WTC11 (cell line): ENCODE measurements at regions not wholly inside any gene's neighbourhood (a gene's known extent, or its start where the extent isn't known, plus 50 kb on each side); places are given as distances from the start of the nearest gene placed in this dataset.

Source experiments
- ATF1 ChIP-seq: sonication (generic); formaldehyde crosslinking; IDR thresholded peaks from 2 replicates; pipeline ENCODE4 v1.8.1; 2023; ENCODE audit warnings: mild to moderate bottlenecking, moderate library complexity, missing genetic modification reagents
- CBFB ChIP-seq: sonication (generic); formaldehyde crosslinking; IDR thresholded peaks from 2 replicates; pipeline ENCODE4 v1.8.1; 2022; ENCODE audit warnings: mild to moderate bottlenecking, low read depth, missing genetic modification reagents
- ELF4 ChIP-seq: sonication (generic); formaldehyde crosslinking; IDR thresholded peaks from 2 replicates; pipeline ENCODE4 v1.8.1; 2022; ENCODE audit warnings: low read depth, mild to moderate bottlenecking, moderate library complexity, missing genetic modification reagents
- FOXP1 ChIP-seq: sonication (generic); formaldehyde crosslinking; IDR thresholded peaks from 2 replicates; pipeline ENCODE4 v1.8.0; 2022; ENCODE audit warnings: missing genetic modification reagents, mild to moderate bottlenecking, moderate library complexity, borderline replicate concordance
- NR2C2 ChIP-seq: sonication (generic); formaldehyde crosslinking; IDR thresholded peaks from 2 replicates; pipeline ENCODE4 v1.8.0; 2022; ENCODE audit warnings: mild to moderate bottlenecking, missing genetic modification reagents
- TCF7 ChIP-seq: sonication (generic); formaldehyde crosslinking; IDR thresholded peaks from 2 replicates; pipeline ENCODE4 v1.8.0; 2022; ENCODE audit warnings: mild to moderate bottlenecking, low read depth, missing genetic modification reagents, moderate library complexity
- ZNF317 ChIP-seq: sonication (generic); formaldehyde crosslinking; IDR thresholded peaks from 2 replicates; pipeline ENCODE4 v1.8.1; 2023; ENCODE audit warnings: low read depth, mild to moderate bottlenecking, moderate library complexity, missing genetic modification reagents, borderline replicate concordance
- ZNF416 ChIP-seq: fragments of 250-450 bp; sonication (Bioruptor Pico); IDR thresholded peaks from 2 replicates; pipeline ENCODE4 v1.9.0; 2021; ENCODE audit warnings: mild to moderate bottlenecking, inconsistent platforms
- TF ChIP-seq, protein P1 (sequence below): fragments of 200-600 bp; IDR thresholded peaks from 2 replicates; pipeline ENCODE4 v1.8.0; 2022; ENCODE audit warnings: antibody characterized with exemption
- TF ChIP-seq, protein P2 (sequence below): sonication (generic); formaldehyde crosslinking; IDR thresholded peaks from 2 replicates; pipeline ENCODE4 v1.8.0; 2022; ENCODE audit warnings: mild to moderate bottlenecking, missing genetic modification reagents
- TF ChIP-seq, protein P3 (sequence below): sonication (generic); formaldehyde crosslinking; IDR thresholded peaks from 2 replicates; pipeline ENCODE4 v1.8.1; 2022; ENCODE audit warnings: low read depth, mild to moderate bottlenecking, moderate library complexity, missing genetic modification reagents, borderline replicate concordance
- TF ChIP-seq, protein P4 (sequence below): sonication (generic); formaldehyde crosslinking; conservative IDR thresholded peaks from 2 replicates; pipeline ENCODE4 v1.8.1; 2022; ENCODE audit warnings: mild to moderate bottlenecking, missing genetic modification reagents

DNA sequence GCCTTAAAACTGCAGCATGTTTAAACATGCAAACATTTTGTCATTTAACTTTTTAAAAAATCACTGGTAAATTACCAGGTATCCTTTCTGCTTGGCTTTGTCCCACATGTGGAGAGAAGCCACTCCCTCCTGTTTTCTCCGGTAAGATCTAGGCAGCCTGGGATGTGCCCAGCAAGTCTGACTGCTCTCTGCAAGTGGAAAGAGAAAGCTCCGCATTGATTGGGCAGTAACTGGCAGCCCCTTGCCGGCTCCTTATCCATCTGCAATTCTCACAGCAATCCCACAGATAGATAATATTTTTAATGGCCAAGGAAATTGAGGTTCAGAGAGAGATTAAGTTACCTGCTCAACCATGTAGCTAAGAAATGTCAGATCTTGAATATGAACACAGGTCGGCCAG lies 136.1 kb downstream of the TMEM200C start:
- no peak for TF ChIP-seq CBFB (CRISPR knock-in tag)
- TF ChIP-seq, protein P1, sequence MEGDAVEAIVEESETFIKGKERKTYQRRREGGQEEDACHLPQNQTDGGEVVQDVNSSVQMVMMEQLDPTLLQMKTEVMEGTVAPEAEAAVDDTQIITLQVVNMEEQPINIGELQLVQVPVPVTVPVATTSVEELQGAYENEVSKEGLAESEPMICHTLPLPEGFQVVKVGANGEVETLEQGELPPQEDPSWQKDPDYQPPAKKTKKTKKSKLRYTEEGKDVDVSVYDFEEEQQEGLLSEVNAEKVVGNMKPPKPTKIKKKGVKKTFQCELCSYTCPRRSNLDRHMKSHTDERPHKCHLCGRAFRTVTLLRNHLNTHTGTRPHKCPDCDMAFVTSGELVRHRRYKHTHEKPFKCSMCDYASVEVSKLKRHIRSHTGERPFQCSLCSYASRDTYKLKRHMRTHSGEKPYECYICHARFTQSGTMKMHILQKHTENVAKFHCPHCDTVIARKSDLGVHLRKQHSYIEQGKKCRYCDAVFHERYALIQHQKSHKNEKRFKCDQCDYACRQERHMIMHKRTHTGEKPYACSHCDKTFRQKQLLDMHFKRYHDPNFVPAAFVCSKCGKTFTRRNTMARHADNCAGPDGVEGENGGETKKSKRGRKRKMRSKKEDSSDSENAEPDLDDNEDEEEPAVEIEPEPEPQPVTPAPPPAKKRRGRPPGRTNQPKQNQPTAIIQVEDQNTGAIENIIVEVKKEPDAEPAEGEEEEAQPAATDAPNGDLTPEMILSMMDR = no peak
- TF ChIP-seq, protein P2, sequence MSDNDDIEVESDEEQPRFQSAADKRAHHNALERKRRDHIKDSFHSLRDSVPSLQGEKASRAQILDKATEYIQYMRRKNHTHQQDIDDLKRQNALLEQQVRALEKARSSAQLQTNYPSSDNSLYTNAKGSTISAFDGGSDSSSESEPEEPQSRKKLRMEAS (CRISPR knock-in tag) = no peak
- TF ChIP-seq, protein P3, sequence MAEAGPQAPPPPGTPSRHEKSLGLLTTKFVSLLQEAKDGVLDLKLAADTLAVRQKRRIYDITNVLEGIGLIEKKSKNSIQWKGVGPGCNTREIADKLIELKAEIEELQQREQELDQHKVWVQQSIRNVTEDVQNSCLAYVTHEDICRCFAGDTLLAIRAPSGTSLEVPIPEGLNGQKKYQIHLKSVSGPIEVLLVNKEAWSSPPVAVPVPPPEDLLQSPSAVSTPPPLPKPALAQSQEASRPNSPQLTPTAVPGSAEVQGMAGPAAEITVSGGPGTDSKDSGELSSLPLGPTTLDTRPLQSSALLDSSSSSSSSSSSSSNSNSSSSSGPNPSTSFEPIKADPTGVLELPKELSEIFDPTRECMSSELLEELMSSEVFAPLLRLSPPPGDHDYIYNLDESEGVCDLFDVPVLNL (CRISPR knock-in tag) = no peak
- TF ChIP-seq NR2C2 = no peak
- TF ChIP-seq TCF7 (CRISPR knock-in tag) = no peak
- TF ChIP-seq ATF1 (CRISPR knock-in tag) = no peak
- no peak for TF ChIP-seq ELF4 (CRISPR knock-in tag)
- no peak for TF ChIP-seq FOXP1 (CRISPR knock-in tag)
- no peak for TF ChIP-seq ZNF317 (CRISPR knock-in tag)
- TF ChIP-seq, protein P4, sequence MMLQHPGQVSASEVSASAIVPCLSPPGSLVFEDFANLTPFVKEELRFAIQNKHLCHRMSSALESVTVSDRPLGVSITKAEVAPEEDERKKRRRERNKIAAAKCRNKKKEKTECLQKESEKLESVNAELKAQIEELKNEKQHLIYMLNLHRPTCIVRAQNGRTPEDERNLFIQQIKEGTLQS = no peak
- TF ChIP-seq ZNF416 = no peak
